ENCODE measurements at regions not wholly inside any gene's neighbourhood (a gene's known extent, or its start where the extent isn't known, plus 50 kb on each side); places are given as distances from the start of the nearest gene placed in this dataset.
"Not testable (repeated sequence)": the region's sequence is repeated elsewhere in the genome, so short reads cannot be mapped to it uniquely, and the experiment has no call there.

DNA sequence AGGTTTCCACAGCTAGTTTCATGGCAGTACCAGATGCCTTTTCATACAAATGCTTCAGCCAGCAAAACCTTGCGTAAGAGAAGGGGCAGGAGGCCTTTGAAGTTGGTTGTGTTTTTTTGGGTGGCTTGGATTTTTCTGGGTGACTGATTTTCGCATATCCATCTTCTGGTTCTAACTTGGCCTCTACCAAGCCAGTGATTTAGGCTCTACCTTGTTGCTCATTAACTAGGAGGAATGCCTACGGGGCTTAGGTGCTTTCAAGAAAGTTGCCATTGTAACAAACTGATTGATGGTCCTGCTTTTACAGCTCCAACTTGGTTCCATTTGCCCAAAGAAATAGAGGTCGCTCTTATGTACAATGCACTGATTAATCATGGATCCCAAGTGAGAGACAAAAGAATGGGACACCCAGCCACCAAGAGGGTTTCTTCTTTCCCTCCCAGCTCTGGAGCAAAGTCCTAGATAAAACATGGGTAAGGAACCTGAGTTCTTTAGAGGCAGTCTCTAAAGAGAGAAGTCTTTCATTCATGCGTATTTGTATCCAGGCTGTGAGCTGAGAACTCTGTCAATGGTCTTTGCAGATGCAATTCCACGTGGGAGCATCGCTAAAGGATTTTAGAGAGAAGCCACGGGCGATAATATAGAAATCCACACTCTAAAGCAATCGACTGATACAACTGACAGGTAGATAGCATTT lies 92.1 kb upstream of the FGFR2 start:
- DNase-seq: no peak

DNA sequence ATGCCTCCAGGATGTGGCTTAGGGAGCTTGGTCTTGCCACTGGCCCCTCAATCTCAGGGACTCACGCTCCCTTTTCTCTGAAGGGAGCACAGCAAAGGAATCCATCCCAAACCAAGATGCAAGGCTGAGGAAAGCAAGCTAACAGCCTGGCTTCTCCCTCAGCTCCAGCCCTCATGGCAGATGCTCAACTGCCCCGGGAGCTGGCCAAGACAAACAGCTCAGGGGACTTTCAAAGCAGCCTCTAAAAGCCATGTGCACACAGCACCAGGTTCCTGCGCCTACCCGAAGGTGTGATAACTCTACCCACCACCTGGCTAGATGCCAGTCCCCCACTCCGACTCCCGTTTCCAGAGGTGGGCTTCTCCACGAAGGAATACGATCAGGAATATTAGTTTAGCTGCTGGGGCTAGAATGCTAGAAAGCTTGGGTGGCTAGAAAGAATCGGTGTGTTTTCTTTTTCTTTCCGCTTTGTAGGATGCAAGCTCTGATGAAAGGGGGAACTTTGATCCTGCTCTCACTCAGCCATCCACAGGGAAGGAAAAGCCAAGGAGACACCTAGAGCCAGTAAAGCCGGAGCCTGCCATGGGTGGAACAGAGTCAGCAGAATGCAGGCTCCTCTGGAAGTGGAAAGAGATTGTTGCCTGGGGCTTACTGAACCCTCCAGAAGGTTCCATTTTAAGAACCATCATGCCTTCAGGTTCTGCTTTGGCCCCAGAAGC lies 89.0 kb upstream of the FGFR2 start:
- DNase-seq: no peak

DNA sequence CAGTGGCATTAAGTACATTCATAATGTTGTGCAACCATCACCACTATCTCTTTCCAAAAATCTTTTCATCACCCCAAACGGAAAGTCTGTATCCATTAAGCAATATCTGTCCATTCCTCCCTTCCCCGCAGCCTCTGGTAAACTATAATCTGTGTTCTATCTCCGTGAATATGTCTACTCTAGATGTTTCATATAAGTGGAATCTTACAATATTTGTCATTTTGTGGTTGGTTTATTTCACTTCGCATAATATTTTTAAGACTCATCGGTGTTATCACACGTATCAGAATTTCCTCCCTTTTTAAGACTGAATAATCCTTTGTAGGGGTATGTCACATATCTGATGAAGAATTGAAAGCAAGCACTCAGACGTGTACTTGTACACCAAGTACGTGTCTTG lies 86.0 kb upstream of the FGFR2 start:
- DNase-seq: no peak

DNA sequence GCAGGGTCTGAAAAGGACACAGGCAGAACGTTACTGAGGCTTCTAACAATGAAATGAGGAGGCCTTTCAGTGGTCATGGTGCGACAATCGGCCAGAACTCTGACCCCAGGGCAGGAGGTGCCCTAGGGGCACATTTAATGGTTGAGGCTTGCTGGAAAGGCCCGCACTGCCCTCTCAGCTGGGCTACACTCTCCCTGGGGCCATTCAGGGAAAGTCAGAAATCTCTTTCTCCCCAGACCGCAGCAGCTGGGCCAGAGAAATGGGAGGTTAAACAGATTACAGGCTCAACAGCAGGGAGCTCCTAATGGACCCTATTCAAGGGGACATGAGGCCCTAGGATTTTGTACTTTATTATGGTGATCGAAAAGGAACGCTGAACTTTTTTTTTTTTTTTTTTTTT lies 85.6 kb upstream of the FGFR2 start:
- no peak for DNase-seq

DNA sequence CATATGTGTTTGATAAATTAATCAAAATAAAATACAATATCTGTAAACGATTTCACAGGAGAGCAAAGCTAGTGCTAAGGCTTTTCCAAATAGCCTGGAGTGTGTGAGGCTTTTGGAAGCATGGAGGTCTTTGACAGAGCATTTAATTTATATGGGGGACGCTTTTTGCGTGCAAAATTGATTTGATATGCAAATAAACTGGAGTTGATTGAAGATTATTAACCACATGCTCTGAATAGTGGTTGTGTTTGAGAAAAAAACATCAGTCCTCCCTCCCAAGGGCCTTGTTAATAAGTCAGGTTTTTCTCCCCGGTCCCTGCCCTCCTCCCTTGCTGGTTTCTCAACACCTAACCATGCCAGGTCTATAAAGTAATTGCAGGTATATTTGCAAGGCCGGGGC lies 85.1 kb upstream of the FGFR2 start:
- DNase-seq: no peak

DNA sequence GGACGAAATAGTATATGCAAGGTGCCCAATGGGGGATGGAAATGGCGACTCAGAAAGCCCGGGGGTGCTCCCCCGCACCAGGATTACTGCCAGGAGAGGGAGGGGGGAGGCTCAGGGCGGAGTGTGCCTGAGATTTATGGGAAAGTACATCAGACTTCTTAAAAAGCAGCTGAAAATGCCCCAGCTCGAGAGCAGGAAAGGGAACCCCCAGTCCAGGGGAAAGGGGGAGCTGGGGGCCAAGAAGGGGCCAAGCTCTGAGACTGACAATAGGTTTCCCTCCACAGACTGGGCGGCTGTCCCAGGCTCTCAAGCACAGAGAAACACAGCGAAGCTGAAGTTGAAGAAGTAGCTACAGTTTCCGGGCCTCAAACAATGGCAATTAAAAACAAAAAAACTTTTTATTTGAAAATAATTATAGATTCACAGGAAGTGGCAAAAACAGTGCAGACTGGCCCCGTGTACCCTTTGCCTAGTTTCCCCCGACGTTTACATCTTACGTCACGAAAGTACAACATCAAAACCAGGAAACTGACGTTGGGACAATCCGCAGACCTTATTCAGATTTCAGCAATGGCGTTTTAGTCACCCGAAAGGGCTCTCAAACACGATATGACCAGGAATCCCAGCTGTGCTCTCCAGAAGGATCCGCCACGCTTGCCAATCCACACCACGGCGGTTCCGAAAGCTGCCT lies 83.9 kb upstream of the FGFR2 start:
- DNase-seq: no peak

DNA sequence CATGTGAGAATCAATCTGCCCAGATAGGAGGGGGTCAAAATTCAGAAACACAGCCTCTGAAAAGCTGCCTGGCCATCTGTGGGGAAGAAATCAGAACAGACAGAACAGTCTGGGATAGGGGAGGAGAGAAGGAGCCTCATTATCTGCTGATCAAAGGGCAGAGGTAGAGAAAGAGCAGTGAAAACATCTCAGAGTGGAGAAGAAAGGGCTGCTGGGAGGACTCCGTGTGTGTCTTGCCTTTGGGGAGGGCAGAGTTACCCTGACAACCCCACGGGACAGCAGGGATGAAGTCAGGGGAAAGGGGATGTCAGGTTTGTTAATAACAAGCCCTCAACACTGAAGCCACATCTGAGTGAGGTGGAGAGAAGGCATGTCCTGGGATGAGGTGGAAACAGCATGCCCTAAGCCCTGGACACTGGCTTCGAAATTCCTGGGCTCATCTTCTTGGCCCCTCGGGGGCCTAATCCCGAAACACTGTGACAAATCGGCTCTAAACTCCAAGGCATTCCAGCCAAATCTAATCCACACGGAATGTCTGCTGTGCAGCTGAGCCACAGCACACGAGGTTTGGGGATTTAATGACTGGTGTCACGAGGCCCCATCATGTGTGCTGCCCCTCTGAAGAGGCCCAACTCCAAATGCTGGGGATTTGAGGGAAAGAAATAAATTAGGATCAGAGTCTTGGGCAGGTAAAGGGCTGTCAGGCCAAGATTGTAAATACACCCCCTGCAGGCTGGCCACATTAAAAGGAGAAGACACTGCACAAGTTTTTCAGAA lies 82.8 kb upstream of the FGFR2 start:
- no peak for DNase-seq

DNA sequence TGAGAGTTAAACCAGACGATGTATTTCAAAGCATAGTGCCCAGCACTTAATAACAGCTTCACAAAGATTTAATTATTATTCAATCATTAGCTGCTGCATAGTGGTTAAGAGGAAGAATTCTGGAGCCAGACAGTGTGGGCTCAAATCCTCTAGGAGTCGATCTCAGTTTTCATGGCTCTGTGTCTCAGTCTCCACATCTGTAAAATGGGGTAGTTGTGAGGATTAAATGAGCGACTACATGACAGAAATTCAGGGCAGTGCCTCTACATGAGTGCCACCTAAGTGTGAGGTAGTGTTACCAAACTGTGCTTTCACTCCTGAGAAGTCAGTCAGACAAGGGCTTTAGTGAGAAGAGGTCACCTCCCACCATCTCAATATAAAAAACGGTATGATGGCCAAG lies 81.7 kb upstream of the FGFR2 start:
- DNase-seq: no peak

DNA sequence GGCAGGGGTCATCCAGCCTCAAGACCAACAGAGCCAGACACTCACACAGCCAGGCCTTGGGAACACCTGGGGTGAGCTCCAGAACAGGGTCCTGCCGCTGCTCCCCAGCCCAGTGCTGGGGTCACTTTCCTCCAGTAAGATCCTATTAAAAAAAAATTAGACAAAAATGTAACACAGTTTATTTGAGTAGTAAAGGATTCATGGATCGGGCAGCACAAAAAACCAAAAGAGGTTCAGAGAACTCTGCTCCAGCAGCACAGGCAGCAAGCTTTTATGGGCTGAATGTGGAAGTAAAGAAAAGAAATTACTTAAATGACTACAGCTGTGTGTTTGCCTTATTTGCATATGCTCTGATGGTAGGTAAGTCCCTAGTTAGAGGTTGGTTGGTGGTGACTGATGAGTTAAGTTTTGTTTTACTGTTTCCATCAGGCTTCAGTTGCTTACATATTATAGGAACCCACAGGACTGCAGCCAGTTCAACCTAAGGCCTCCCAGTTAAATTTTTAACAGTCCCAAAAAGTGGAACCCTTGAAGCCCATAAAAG lies 80.5 kb upstream of the FGFR2 start:
- DNase-seq: no peak

DNA sequence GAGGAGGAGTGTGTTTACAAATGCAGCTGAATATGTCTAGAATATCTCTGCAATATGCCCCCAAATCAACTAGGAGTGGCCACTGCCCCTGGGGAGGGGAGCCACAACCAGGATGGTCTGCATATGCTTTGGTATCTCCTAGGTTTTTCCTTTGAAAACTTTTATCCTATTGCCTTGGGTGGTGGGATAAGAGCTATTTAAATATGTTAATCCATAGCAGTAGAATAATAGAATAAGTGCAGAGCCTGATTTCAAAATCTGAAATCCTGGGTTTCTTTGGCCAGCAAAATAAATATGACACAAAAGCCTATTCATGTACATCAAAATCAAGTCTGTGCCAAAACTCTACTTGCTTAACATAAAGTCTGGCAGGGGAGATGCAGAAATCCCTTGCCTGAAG lies 79.6 kb upstream of the FGFR2 start:
- no peak for DNase-seq

DNA sequence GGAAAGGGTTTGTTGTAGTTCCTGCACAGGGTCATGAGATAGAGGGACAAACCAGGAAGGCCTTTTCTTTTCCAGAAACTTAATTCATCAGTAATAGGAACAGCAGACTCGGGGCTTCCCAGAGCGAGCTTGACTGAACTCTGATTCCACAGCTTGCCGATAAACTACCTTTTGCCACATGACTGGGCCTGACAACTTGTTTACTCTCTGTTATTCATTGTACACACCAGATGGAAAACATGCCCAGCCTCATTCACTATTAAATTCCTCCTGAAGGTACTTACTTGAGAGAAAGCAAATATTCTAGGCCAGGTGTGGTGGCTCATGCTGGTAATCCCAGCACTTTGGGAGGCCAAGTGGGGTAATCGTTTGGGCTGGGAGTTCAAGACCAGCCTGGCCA lies 77.1 kb upstream of the FGFR2 start:
- DNase-seq: no peak

DNA sequence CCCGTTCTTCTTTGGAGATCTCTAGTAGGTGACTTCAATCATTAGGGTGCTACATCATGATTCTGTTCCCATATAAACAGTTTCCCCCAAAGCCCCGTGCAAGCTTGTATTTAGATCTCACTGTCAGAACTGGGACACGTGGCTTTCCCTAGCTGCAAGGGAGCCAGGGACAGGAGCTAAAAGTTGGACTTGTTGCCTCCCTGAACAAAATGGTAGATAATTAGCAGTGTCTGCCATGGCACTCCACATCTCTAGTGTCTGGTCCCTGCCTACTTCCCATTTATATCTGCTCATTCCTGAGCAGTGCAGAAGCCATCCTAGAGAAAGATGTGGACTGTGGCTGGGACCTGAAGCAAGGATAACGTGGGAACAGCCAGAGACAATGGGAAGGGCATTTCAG lies 76.6 kb upstream of the FGFR2 start:
- no peak for DNase-seq

DNA sequence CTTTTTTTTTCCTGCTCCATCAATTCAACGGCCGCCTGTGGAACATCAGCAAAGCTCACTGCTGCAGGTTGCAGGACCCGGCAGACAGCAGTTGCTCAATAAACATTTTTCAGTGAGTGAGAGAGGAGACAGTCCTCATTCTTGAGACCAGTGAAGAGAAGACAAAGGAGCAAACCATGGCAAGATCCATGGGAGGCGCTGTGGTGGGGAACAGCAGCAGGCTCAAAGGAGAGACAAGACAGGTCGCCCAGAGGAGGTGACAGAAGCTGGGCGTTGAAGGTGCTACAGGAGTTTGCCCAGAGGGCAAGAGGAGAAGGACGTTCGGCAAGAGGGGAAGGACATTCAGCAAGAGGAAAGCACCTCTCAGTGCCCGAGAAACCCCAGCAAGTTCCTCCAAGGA lies 74.5 kb upstream of the FGFR2 start:
- no peak for DNase-seq

DNA sequence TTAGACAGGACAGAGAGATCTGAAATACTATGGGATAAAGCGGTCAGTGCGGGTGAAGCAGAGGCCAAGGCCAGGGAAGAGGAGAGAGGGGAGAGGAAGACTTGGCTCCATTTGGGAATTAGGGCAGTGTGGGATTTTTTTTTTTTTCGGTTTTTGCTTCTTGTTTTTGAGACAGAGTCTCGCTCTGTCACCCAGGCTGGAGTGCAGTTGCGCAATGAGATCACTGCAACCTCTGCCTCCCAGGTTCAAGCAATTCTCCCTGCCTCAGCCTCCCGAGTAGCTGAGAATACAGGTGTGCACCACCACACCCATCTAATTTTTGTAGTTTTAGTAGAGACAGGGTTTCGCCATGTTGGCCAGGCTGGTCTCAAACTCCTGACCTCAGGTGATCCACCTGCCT lies 71.6 kb upstream of the FGFR2 start:
- DNase-seq: not testable (repeated sequence)

DNA sequence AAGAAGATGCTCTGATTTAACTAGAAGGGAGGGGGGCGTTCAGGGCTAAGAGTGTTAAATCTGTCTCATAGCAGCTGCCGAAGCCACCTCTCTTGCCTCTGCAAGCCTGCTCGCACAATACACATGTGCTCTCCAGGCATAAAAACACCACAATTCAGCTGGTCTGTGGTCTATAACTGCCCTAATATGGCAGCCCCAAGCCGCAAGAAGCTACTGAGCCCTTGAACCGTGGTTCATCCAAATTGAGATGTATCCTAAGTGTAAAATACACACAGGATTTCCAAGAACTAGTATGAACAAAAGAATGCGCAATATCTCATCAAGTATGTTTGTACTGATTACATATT lies 70.8 kb upstream of the FGFR2 start:
- no peak for DNase-seq

DNA sequence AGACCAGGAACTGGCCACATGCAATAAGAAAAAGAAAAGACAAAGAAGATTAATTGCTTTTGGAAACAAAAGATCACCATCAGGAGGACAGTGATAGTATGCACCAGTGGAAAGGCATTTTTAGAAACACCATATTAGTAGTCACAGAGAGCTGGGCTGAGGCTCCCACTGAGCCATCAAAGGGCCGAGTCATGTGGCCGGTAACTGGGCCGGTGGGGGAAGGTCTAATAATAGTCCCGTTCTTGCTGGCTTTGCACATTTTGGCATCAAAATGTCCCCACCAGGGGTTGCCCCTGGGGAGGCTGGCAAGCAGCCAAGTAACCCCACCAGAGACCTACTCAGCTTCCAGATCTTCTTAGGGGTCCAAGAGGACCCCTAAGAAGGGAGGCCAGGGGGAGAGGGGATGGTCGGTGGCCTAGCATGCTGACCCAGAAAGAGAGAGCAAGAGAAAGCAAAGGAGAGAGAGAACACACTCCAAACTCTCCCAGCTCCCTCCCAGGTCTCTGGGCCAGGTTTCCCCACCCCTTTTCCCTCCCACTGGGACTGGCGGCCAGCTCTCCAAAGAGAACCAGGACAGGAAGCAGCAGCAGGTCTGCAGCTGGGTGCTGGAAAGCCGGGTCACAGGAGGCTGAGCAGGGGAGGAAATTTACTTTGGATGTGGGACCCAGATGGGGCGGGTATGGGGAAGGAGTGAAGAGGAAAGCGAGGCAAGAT lies 70.2 kb upstream of the FGFR2 start:
- DNase-seq: no peak

DNA sequence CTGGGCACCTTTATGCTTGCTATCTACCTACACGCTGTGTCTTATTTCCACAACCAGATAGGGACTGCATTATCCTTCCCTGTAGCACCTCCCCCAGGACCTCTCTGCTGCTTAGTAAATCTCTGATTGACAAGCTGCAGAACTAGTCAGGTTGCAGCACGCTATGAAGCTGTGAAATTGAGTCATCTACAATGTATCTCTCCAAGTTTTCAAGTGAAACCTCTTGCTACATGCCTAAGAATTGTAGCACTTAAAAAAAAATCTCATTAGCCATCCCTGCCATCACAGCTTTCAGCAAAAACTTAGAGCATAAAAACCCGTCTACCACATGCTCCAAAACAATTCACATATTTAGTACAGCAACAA lies 69.7 kb upstream of the FGFR2 start:
- DNase-seq: no peak

DNA sequence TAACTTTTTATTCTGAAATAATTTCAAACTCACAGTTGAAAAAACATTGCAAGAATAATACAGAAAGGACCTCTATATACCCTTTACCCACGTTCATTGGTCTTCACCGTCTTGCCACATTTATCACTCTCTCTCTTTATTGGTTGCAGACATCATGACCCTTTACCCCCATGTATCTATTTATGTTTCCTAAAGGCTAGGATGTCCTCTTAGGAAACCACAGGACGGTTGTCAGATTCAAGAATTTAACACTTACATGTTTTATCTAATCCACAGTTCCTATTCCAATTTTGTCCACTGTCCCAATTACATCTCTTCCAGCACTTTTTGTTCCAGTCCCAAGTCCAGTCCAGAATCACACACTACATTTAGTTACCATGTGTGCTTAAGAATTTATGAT lies 67.6 kb upstream of the FGFR2 start:
- no peak for DNase-seq

DNA sequence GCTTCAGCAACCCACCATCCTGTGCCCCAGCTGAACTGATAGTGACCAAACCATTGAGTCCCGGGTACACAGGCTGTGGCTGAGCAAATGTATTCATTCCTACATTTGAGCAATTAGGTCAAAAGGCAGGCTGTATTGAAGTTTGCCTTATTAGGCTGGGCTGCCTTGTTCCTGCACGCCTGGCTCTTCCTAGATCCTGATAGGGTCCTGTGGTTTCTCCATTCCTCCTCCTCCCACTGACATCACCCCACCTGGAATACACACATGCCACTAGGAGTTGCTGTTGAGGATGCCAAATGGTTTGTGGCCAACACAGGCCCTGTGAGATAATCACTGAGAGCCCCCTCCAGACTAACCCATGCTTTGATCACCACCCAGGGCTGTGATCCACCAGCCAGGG lies 66.4 kb upstream of the FGFR2 start:
- DNase-seq: no peak

DNA sequence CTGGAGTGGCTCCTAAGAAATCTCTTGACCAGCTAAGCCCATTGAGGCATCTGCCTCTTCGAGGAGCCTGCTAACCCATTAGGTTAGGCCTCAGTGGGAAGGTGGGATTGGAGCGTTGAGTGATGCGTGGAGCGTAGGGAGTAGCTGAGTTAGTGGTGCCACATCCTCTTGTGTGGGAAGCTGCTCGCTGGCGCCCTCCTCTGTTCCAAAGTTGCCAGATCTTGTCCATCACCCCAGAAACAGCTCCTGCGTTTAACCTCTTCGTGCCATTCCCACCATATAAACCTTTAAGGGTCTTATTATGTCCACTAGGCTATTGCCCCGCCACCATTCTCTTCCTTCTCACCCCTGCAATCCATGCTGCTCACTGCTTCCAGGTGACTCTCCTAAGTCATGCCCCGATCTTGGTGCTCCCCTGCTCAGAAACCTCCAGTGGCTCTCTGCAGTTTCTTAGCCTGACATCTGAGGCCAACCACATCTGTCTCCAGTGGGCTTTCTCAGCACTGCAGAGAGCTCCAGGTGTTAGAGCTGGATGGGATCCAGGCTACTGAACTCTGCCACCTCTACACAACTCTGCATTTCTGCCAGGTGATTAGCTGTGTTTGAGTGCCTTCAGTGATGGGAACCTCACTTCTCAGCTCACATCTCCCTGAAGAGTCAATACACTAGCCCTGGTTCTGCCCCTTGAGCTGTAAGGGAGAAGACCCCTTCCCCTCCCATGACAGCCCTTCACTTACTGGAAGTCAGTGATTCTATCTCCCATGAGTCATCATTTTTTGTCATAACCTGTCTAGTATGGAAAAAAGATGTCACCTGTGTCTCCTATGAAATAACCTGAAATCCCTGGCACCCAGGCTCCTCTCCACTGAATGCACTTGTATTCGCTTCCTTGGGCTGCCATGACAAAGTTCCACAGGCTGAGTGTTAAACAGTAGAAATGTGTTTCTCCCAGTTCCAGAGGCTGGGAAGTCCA lies 65.0 kb upstream of the FGFR2 start:
- peak in 1 of 4 experiments; percentile 13 for DNase-seq

DNA sequence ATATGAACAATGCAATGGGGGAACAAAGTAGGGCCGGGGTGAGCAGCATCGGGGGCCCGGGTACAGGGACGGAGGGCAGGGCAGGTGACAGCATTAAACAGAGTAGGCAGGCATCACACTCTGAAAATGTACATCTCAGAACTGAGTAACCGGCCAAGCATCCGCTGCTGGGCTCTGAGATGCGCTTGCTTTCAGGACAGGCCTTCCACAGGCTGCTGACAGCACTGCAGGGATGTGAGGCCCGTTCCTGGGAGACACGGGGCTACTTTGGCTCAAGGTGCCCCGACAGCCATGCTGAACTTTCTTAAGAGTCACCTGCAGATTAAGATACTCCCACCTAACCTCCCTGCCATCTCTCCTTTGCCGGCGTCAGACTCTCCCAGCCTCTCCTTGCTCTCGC lies 64.3 kb upstream of the FGFR2 start:
- DNase-seq: no peak

Data from suppressor macrophage (primary cell).